Bronchial epithelial cell (primary cell): ENCODE measurements at regions not wholly inside any gene's neighbourhood (a gene's known extent, or its start where the extent isn't known, plus 50 kb on each side); places are given as distances from the start of the nearest gene placed in this dataset.

ENCODE experiments used
- DNase-seq: peaks from one replicate; pipeline ENCODE4 v3.0.0-alpha.2; 2010; ENCODE audit warnings: low read depth
- FAIRE-seq: peaks from 2 replicates; lab custom pipeline; 2011; peaks lifted over from hg19 to GRCh38; lab: Jason Lieb, UNC
- H3K27me3 ChIP-seq: 2 replicates; pipeline ENCODE4 v1.5.1; 2011; ENCODE audit warnings: low read length; ENCODE audit not compliant: control insufficient read depth, insufficient read depth
- H3K36me3 ChIP-seq: 2 replicates; pipeline ENCODE4 v1.5.1; 2011; ENCODE audit warnings: low read length; ENCODE audit not compliant: control insufficient read depth, insufficient read depth
- H3K4me3 ChIP-seq: 2 replicates; pipeline ENCODE4 v1.5.1; 2011; ENCODE audit warnings: mild to moderate bottlenecking, low read depth, low read length, control low read depth
- CTCF ChIP-seq: IDR thresholded peaks from 2 replicates; pipeline ENCODE4 v1.5.1; 2011; ENCODE audit warnings: mild to moderate bottlenecking, moderate library complexity, low read length, control low read depth, inconsistent platforms; ENCODE audit not compliant: insufficient read depth, severe bottlenecking

- DNase-seq (no peak), FAIRE-seq (no peak)
- Histone ChIP-seq H3K36me3 (no peaks in the 10 kb centered on the region), H3K4me3 (no peak overlapping the region), H3K27me3 (no peaks in the 10 kb centered on the region)
- no peak for TF ChIP-seq CTCF
Measured at GRCh38 chr1:209354840-209355165, 228.7 kb upstream of the CAMK1G start.

- Histone ChIP-seq H3K4me3 (no peak overlapping the region), H3K27me3 (no peaks in the 10 kb centered on the region), H3K36me3 (no peaks in the 10 kb centered on the region)
- FAIRE-seq (no peak), DNase-seq (peak; percentile 49)
- TF ChIP-seq CTCF, result no peak
Measured at GRCh38 chr1:209355415-209355814, 228.1 kb upstream of the CAMK1G start.

- no peak for TF ChIP-seq CTCF
- Histone ChIP-seq H3K4me3 (no peak overlapping the region), H3K27me3 (no peaks in the 10 kb centered on the region), H3K36me3 (no peaks in the 10 kb centered on the region)
- peak; percentile 28 for FAIRE-seq
- DNase-seq, result no peak
Measured at GRCh38 chr1:209356976-209357377, 226.5 kb upstream of the CAMK1G start.

- H3K27me3 ChIP-seq, result no peaks in the 10 kb centered on the region
- H3K4me3 ChIP-seq, result no peak overlapping the region
- FAIRE-seq (no peak), DNase-seq (peak; percentile 59)
- H3K36me3 ChIP-seq, result no peaks in the 10 kb centered on the region
- TF ChIP-seq CTCF, result no peak
Measured at GRCh38 chr1:209363112-209363511, 220.4 kb upstream of the CAMK1G start.

GRCh38 chr1:209364716-209365115 lies 218.8 kb upstream of the CAMK1G start:
- FAIRE-seq, result no peak
- peak; percentile 98 for DNase-seq
- TF ChIP-seq CTCF, result no peak
- Histone ChIP-seq H3K4me3 (no peak overlapping the region), H3K36me3 (no peaks in the 10 kb centered on the region), H3K27me3 (no peaks in the 10 kb centered on the region)

- no peaks in the 10 kb centered on the region for H3K27me3 ChIP-seq
- H3K36me3 ChIP-seq, result no peaks in the 10 kb centered on the region
- FAIRE-seq, result no peak
- peak; percentile 61 for DNase-seq
- TF ChIP-seq CTCF, result no peak
- H3K4me3 ChIP-seq, result no peak overlapping the region
Measured at GRCh38 chr1:209367061-209367772, 216.3 kb upstream of the CAMK1G start.
